Caco-2 (cell line): ENCODE measurements at regions not wholly inside any gene's neighbourhood (a gene's known extent, or its start where the extent isn't known, plus 50 kb on each side); places are given as distances from the start of the nearest gene placed in this dataset.

Experiments used
- BruUV-seq: library from RNA; stranded (reverse); fragments of 400-500 nt; replicated peaks from 2 replicates; lab custom pipeline; 2021; lab: Mats Ljungman, UMichigan
- CTCF ChIA-PET: fragments of 300-600 bp; sonication (Branson Sonifier 250); formaldehyde crosslinking; loops from one replicate; lab custom pipeline; 2022; ENCODE audit warnings: antibody characterized with exemption; lab: Charles Lee
- POLR2A ChIA-PET: fragments of 300-600 bp; sonication (Branson Sonifier 250); formaldehyde crosslinking; loops from one replicate; lab custom pipeline; 2022; ENCODE audit warnings: antibody characterized with exemption; lab: Charles Lee
- DNase-seq, 2 experiments: peaks; one replicate each; pipeline versions ENCODE4 v3.0.0 to v3.0.0-alpha.2; 2020 to 2022
- H3K27me3 ChIP-seq: replicated peaks from 2 replicates; pipeline ENCODE4 v1.6.0; 2011; ENCODE audit warnings: low read length; ENCODE audit not compliant: control insufficient read depth, insufficient read depth
- H3K36me3 ChIP-seq: 2 replicates; pipeline ENCODE4 v1.5.1; 2011; ENCODE audit warnings: low read length; ENCODE audit not compliant: control insufficient read depth, insufficient read depth
- H3K4me1 ChIP-seq: fragments of 250-450 bp; sonication (Bioruptor Pico); 2 replicates; pipeline ENCODE4 v1.5.1; 2020; ENCODE audit warnings: mild to moderate bottlenecking
- H3K4me3 ChIP-seq: 2 replicates; pipeline ENCODE4 v1.5.1; 2011; ENCODE audit warnings: low read depth, mild to moderate bottlenecking, control low read depth, low read length
- H3K9me3 ChIP-seq: fragments of 250-450 bp; sonication (Bioruptor Pico); 2 replicates; pipeline ENCODE4 v1.5.1; 2020; ENCODE audit warnings: mild to moderate bottlenecking, moderate library complexity
- H3K27ac Mint-ChIP-seq: one replicate; pipeline ENCODE4 v1.8.0; 2022; ENCODE audit warnings: mixed read lengths; ENCODE audit not compliant: unreplicated experiment
- H3K27me3 Mint-ChIP-seq: one replicate; pipeline ENCODE4 v1.8.0; 2022; ENCODE audit warnings: mixed read lengths; ENCODE audit not compliant: insufficient read depth, unreplicated experiment
- H3K36me3 Mint-ChIP-seq: one replicate; pipeline ENCODE4 v1.8.0; 2022; ENCODE audit warnings: mild to moderate bottlenecking, mixed read lengths; ENCODE audit not compliant: insufficient read depth, unreplicated experiment
- H3K4me1 Mint-ChIP-seq: one replicate; pipeline ENCODE4 v1.8.0; 2022; ENCODE audit warnings: low read depth, mixed read lengths; ENCODE audit not compliant: unreplicated experiment
- H3K4me3 Mint-ChIP-seq: one replicate; pipeline ENCODE4 v1.8.0; 2022; ENCODE audit warnings: mild to moderate bottlenecking, moderate library complexity, mixed read lengths; ENCODE audit not compliant: unreplicated experiment
- H3K9me3 Mint-ChIP-seq: one replicate; pipeline ENCODE4 v1.8.0; 2022; ENCODE audit warnings: mixed read lengths; ENCODE audit not compliant: unreplicated experiment
- CTCF ChIP-seq, 2 experiments: fragments of 200-600 bp in 1 of 2; IDR thresholded peaks; 1 replicate in 1 of 2; 2 replicates in 1 of 2; pipeline versions ENCODE4 v1.5.1 to v1.8.0; 2011 to 2022; ENCODE audit warnings: antibody characterized with exemption in 1 of 2, control low read depth in 1 of 2, inconsistent platforms in 1 of 2, low read depth in 1 of 2, low read length in 1 of 2, mild to moderate bottlenecking in 1 of 2, moderate library complexity in 1 of 2; ENCODE audit not compliant: insufficient read depth in 1 of 2, severe bottlenecking in 1 of 2, unreplicated experiment in 1 of 2
- intact Hi-C: fragments of 100-400 bp; cut with micrococcal nuclease; formaldehyde crosslinking; loops from one replicate; pipeline ENCODE4 v1.10.0; 2022; ENCODE audit not compliant: unreplicated experiment

GRCh38 chr12:76250256-76250655, 98.0 kb downstream of the BBS10 start:
- H3K27me3 ChIP-seq, result no peaks in the 10 kb centered on the region
- intact Hi-C loops, result no loop called here
- no peak for TF ChIP-seq CTCF (IDR thresholded peaks at IDR 0.05; ENCODE audit: insufficient read depth in 1 of 2, low read depth in 1 of 2, low read length in 1 of 2, severe bottlenecking in 1 of 2, unreplicated experiment in 1 of 2)
- Mint-ChIP-seq H3K27ac (no peak overlapping the region), H3K9me3 (no peaks in the 10 kb centered on the region), H3K36me3 (no peaks in the 10 kb centered on the region), H3K4me3 (no peak overlapping the region), H3K27me3 (no peaks in the 10 kb centered on the region), H3K4me1 (no peaks in the 10 kb centered on the region)
- no peak for DNase-seq
- BruUV-seq, result no TSS peak
- H3K36me3 ChIP-seq, result no peaks in the 10 kb centered on the region
- ChIA-PET POLR2A (no interaction called here), CTCF (no interaction called here)
- no peaks in the 10 kb centered on the region for H3K9me3 ChIP-seq
- H3K4me3 ChIP-seq, result no peak overlapping the region
- no peaks in the 10 kb centered on the region for H3K4me1 ChIP-seq

DNA sequence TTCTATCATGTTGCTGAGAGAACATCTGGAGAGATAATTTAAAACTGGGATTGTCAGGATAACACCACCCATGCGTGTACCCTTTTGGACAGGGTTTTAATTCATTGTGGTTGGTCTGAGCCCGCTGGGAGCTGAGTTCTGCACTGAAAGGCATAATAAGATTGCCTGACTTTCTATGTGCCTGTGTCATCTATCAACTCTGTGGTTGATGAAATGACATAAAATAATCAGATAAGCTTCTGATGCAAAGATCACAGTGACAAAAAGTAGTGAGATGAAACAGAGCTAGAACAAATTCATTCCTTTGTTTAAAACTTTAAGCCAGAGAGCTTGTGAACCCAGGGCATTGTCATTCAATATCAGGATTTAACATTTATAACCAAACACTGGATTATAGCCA, 98.7 kb downstream of the BBS10 start:
- no peaks in the 10 kb centered on the region for H3K4me1 Mint-ChIP-seq
- POLR2A ChIA-PET, result no interaction called here
- intact Hi-C loops, result no loop called here
- no peak overlapping the region for H3K27ac Mint-ChIP-seq
- no peak for TF ChIP-seq CTCF (IDR thresholded peaks at IDR 0.05; ENCODE audit: insufficient read depth in 1 of 2, low read depth in 1 of 2, low read length in 1 of 2, severe bottlenecking in 1 of 2, unreplicated experiment in 1 of 2)
- Histone ChIP-seq H3K36me3 (no peaks in the 10 kb centered on the region), H3K4me3 (no peak overlapping the region), H3K27me3 (no peaks in the 10 kb centered on the region), H3K9me3 (no peaks in the 10 kb centered on the region), H3K4me1 (no peaks in the 10 kb centered on the region)
- no peak overlapping the region for H3K4me3 Mint-ChIP-seq
- no peak for DNase-seq
- H3K27me3 Mint-ChIP-seq, result no peaks in the 10 kb centered on the region
- no peaks in the 10 kb centered on the region for H3K9me3 Mint-ChIP-seq
- H3K36me3 Mint-ChIP-seq, result no peaks in the 10 kb centered on the region
- no TSS peak for BruUV-seq
- CTCF ChIA-PET, result interaction anchor here (0.6 kb wide), 1 partner anchor 146 kb away, joined by 5 read pairs; no protein-coding TSS in a partner anchor

GRCh38 chr12:76247992-76248391, 100.2 kb downstream of the BBS10 start:
- no peak overlapping the region for H3K27ac Mint-ChIP-seq
- H3K27me3 ChIP-seq, result no peaks in the 10 kb centered on the region
- no peaks in the 10 kb centered on the region for H3K9me3 ChIP-seq
- H3K4me1 ChIP-seq, result no peaks in the 10 kb centered on the region
- H3K36me3 ChIP-seq, result no peaks in the 10 kb centered on the region
- H3K36me3 Mint-ChIP-seq, result no peaks in the 10 kb centered on the region
- no peak overlapping the region for H3K4me3 Mint-ChIP-seq
- POLR2A ChIA-PET, result no interaction called here
- H3K4me3 ChIP-seq, result no peak overlapping the region
- BruUV-seq, result no TSS peak
- H3K9me3 Mint-ChIP-seq, result no peaks in the 10 kb centered on the region
- no peak for DNase-seq
- TF ChIP-seq CTCF (IDR thresholded peaks at IDR 0.05; ENCODE audit: insufficient read depth in 1 of 2, low read depth in 1 of 2, low read length in 1 of 2, severe bottlenecking in 1 of 2, unreplicated experiment in 1 of 2), result no peak
- H3K27me3 Mint-ChIP-seq, result no peaks in the 10 kb centered on the region
- H3K4me1 Mint-ChIP-seq, result no peaks in the 10 kb centered on the region
- CTCF ChIA-PET, result interaction anchor here (0.6 kb wide), 1 partner anchor 58 kb away, joined by 7 read pairs; no protein-coding TSS in a partner anchor
- intact Hi-C loops, result no loop called here
